ENCODE measurements at regions not wholly inside any gene's neighbourhood (a gene's known extent, or its start where the extent isn't known, plus 50 kb on each side); places are given as distances from the start of the nearest gene placed in this dataset.

DNA sequence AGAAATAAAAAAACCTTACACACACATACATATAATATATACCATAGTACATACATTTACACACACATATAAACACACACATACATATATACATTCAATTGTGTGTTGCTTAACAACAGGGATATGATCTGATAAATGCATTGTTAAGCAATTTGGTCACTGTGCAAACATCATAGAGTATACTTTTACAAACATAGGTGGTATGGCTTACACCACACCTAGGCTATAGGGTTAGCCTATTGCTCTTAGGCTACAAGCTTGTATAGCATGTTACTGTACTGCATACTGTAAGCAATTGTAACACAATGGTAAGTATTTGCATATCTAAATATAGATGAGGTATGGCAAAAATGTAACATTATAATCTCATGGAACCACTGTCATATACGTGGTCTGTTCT is 156.8 kb upstream of the ERBB4 start:
- no peak for DNase-seq (ENCODE audit: low read depth)

GRCh38 chr2:212694398-212694797 is 155.8 kb upstream of the ERBB4 start:
- DNase-seq (ENCODE audit: low read depth): no peak

DNA sequence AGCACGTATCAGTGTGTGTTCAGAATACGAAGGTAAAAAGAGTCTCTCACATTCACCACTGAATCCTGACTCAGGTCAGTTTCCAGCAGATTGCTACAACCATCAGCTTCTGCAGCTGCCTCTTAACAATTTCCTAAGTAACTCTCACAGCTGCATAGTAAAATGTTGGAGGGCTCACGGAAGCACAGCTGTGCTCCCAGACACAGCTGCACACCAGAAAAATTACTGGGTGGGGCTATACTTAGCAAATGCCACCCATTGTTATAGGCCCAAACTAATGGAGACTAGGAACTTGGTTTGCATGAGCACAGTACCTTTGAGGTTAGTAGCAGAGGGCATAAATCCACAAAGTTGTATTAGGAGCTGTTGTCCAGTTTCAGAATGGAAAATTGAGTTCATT is 153.9 kb upstream of the ERBB4 start:
- no peak for DNase-seq (ENCODE audit: low read depth)

GRCh38 chr2:212686285-212686895 is 147.8 kb upstream of the ERBB4 start:
- DNase-seq (ENCODE audit: low read depth): peak; percentile 3

- DNase-seq (ENCODE audit: low read depth): no peak
Measured at GRCh38 chr2:212683346-212684097, 144.9 kb upstream of the ERBB4 start.

DNA sequence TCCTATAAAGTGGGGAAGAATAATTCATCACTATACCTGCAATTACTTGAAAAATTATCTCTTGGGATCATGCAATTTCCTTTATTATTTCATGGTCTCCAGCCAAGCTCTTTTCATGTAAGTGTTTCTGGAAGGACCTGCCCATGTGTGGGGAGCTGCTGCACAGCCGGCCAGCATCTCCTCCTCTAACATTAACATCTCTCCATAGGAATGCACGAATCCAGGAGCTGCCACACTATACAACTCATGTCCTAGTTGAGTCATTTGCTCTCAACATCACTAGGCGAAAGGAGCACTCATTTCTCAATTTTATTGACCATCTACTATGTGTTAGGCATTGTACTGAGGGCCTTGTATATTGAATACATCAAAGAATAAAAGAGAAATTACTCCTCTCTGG is 144.3 kb upstream of the ERBB4 start:
- DNase-seq (ENCODE audit: low read depth): no peak

DNA sequence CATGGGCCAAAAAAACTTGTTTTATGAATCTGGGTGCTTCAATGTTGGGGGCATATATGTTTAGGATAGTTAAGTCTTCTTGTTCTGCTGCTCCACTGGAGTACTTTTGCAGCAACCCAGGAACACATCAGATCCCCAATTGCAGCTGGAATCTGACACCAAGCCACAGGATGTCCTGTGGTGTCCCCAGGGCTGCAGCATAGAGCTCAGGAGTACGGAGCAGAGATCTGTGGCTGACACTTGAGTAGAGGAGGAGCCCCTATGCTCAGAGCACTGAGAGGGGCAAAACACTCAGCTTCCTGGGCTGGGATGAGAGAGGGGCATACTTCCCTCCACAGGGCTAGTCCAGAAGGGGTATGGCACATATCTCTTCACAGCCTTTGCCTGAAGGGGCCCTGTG is 138.9 kb upstream of the ERBB4 start:
- no peak for DNase-seq (ENCODE audit: low read depth)

- no peak for DNase-seq (ENCODE audit: low read depth)
Measured at GRCh38 chr2:212672186-212672585, 133.6 kb upstream of the ERBB4 start.

DNA sequence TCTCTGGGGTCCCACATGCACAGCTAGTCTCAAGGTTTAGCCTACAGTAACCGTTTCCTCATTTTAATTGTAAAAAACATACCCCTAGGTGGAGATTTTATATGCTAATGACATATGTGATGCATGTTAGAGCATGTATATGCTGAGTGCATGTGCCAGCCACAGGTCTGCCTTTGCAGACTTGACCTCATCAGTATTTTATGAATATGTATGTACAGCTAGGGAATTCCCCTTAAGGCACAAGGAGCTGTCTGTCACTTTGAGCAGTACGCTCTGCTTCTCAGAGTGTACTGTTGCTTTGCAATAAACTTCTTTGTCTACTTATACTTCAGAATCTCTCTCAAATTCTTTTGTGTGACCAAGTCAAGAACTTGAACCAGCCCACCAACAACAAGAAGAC is 131.2 kb upstream of the ERBB4 start:
- DNase-seq (ENCODE audit: low read depth): no peak

DNA sequence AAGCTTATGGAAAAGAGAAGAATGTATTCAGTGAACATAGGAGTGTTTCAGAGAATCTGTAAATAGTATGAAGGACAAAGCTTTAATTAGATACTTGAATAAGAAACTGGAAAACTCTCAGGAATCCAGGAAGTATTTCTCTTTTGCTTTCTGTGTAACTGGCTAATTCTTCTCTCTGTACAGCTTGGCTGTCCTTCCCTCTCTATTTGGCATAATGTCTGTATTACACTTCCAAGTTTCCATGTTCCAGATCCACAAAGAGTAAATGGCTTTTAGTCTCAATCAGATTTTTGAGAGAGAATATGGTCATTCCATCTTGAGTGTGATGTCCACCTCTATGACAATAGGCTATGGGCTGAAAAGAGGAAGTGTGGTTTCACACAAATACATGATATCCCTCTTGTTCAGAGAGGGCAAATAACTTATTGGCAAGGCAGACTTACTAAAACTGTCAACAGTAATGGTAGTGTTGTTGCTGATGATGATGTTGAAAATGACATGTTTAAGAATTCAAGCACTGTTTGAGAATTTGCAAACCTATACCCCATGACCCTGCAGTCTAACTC is 129.2 kb upstream of the ERBB4 start:
- no peak for DNase-seq (ENCODE audit: low read depth)

- no peak for DNase-seq (ENCODE audit: low read depth)
Measured at GRCh38 chr2:212665948-212666347, 127.3 kb upstream of the ERBB4 start.

- no peak for DNase-seq (ENCODE audit: low read depth)
Measured at GRCh38 chr2:212659441-212659840, 120.8 kb upstream of the ERBB4 start.

DNA sequence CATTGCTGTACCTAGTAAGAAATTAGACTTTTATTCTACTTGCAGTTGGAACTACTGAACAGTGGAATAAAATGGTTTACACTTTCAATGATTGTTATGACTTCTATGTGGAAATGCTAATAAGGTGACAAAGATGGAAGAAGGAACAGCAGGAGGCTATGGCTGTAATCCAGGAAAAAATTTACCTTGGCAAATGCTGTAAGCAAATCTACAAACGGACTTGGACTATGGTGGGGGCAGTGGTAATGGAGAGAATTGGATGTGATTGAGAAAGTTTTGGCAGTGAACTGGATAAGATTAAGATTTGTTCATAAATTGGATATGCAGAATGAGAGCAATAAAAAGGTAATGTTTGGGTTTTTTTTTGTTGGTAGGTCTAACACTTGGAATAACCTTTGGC is 111.0 kb upstream of the ERBB4 start:
- DNase-seq (ENCODE audit: low read depth): no peak

DNA sequence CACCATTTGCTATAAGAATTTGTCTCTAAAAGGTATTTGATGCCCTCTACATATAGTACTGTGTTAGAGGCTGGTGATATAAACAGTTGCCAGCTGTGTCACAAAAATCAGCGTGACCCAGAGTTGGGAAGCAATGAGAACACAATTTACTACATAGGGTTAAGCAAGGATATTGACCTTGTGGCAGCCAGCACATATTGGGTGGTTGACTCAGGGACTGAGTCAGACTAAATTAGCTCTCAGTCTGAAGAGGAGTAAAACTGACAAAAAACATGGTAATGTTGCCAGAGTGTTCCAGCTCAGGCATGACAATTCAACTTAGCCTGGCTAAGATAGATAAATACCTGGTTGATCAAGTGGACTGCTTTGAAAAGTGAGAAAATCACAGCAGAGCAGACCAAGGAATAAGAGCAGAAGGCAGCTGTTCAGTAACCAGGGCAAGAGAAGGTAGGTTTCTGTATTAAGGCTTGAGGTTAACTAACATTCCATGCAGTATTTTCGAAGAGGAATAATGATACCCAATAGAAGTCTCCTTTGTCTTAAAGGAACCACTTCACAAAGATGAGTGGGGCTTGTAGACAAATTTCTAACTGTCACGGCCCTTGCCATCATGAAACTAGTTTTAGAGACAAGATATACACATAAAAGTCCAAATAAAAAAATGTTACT is 108.2 kb upstream of the ERBB4 start:
- DNase-seq (ENCODE audit: low read depth): no peak

GRCh38 chr2:212644195-212644837 is 105.7 kb upstream of the ERBB4 start:
- DNase-seq (ENCODE audit: low read depth): no peak

GRCh38 chr2:212640428-212640827 is 101.8 kb upstream of the ERBB4 start:
- DNase-seq (ENCODE audit: low read depth): no peak

DNA sequence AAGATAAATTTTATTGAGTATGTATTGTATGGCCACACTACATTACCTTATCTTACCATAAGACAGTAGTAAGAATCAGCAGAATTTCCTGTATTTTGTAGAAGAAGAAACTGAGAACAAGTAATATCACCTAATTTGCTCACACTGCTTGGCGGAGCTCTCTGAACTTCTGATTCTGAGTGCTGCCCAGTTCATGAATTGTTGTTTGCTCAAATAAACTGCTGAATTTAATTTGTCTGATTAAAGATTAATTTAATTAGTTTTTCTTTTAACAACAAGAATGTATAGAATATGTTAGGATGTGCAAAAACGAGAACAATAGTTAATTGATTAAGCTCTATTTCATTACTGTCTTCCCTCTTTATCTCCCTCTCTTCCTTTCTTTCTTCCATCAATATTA is 100.1 kb upstream of the ERBB4 start:
- DNase-seq (ENCODE audit: low read depth): no peak

- no peak for DNase-seq (ENCODE audit: low read depth)
Measured at GRCh38 chr2:212628586-212628985, 90.0 kb upstream of the ERBB4 start.

DNA sequence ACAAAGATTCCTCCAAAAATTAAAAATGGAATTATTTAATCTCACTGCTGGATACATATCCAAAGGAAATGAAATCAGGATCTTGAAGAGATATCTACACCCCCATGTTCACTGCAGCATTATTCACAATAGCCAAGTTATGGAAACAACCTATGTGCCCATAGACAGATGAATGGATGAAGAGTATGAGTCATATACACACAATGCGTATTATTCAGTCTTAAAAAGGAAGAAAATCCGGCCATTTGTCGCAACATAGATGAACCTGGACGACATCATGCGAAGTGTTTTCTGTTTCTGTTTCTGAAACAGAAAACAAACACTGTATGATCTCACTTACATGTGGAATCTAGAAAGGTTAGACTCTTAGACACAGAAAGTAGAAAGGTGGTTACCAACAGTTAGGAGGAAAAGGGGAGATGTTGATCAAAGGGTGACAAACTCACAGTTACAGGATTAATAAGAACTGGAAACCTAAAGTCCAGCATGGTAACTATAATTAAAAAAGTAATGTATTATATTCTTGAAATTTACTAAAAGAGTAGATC is 87.8 kb upstream of the ERBB4 start:
- no peak for DNase-seq (ENCODE audit: low read depth)

GRCh38 chr2:212619954-212620353 is 81.4 kb upstream of the ERBB4 start:
- no peak for DNase-seq (ENCODE audit: low read depth)

GRCh38 chr2:212618636-212619035 is 80.0 kb upstream of the ERBB4 start:
- no peak for DNase-seq (ENCODE audit: low read depth)

DNA sequence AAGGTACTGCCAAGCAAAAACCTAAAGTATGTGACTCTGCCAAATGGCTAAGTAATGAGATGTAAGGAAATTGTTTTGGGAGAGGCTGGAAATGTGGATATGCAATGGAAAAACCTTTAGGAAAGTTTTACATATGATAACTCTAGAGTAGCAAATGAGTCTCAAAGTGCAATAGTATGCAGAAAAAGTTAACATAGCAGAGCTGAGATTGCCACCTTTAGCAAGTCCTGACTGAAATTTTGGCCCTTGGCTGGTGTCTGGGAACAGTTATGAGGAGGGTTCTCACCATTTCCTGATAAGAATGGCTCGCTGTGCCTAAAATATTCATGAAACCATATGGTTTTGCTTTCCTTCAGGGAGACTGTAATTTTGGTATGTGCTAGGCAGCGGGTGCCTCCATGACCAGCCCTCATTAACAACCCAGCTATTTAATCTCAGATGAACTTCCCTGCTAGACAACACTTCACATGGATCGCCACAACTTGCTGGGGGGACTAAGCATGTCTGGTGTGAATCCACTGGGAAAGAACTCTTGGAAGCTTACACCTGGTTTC is 72.3 kb upstream of the ERBB4 start:
- DNase-seq (ENCODE audit: low read depth): no peak

Measured in stimulated activated CD4-positive, alpha-beta T cell treated with anti-CD3 and anti-CD28 coated beads, Interleukin-2, amount 100 ng/mL, for 4 hours (primary cell).